ENCODE measurements at regions not wholly inside any gene's neighbourhood (a gene's known extent, or its start where the extent isn't known, plus 50 kb on each side); places are given as distances from the start of the nearest gene placed in this dataset.

DNA sequence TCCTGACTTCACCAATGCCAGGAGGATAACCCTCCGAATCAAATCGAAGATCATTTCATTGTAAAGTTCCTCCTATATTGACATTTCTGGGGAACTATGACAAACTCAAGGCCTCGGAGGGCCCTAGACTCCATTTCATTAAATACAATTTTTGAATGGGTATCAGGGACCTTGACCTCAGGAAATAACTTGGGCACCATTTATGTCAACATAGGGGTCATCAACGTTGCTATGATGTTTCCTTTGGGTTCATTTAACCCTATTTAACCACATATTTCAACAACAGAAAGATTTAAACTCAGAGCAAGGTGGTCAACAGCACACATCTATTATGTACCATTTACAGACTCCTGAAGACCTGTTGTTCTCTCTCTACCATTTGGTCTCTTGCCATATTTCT lies 395.1 kb downstream of the TRIML1 start:
- Histone ChIP-seq H3K4me1 (ENCODE audit: control insufficient read depth, insufficient read depth, low read length) (no peaks in the 10 kb centered on the region), H3K9ac (ENCODE audit: low read length) (no peak overlapping the region), H3K27ac (ENCODE audit: low read depth, low read length) (no peak overlapping the region), H3K27me3 (ENCODE audit: control insufficient read depth, insufficient read depth, low read length) (no peaks in the 10 kb centered on the region), H3K9me3 (ENCODE audit: control insufficient read depth, insufficient read depth, low read depth, low read length) (peaks cover 4% of the 10 kb centered on the region; the same call in 1 of the 2 replicates), H3K4me3 (ENCODE audit: low read depth, low read length) (no peak overlapping the region), H3K36me3 (ENCODE audit: control insufficient read depth, insufficient read depth, low read length) (no peaks in the 10 kb centered on the region)

DNA sequence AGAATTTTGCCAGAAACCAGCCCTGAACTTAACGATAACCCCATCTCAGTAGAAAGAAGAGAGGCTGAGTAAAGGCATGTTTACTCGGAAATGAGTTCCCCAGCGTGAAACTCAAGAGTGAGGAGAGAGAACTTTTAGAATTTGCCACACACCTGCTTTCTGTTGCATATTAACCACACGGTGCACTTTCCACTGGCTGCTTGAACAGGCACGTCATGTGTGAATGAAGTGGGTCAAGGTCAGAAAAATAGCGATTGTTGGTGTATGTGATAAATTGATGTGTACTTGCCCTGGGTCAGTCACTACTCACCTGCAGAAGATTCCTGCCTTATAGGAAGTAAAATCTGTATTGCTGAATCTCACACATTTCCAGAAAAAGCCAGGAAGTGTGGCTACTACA lies 395.7 kb downstream of the TRIML1 start:
- Histone ChIP-seq H3K4me3 (ENCODE audit: low read depth, low read length) (no peak overlapping the region), H3K36me3 (ENCODE audit: control insufficient read depth, insufficient read depth, low read length) (no peaks in the 10 kb centered on the region), H3K27me3 (ENCODE audit: control insufficient read depth, insufficient read depth, low read length) (no peaks in the 10 kb centered on the region), H3K9ac (ENCODE audit: low read length) (no peak overlapping the region), H3K4me1 (ENCODE audit: control insufficient read depth, insufficient read depth, low read length) (no peaks in the 10 kb centered on the region), H3K9me3 (ENCODE audit: control insufficient read depth, insufficient read depth, low read depth, low read length) (peaks cover 4% of the 10 kb centered on the region; the same call in 1 of the 2 replicates), H3K27ac (ENCODE audit: low read depth, low read length) (no peak overlapping the region)

DNA sequence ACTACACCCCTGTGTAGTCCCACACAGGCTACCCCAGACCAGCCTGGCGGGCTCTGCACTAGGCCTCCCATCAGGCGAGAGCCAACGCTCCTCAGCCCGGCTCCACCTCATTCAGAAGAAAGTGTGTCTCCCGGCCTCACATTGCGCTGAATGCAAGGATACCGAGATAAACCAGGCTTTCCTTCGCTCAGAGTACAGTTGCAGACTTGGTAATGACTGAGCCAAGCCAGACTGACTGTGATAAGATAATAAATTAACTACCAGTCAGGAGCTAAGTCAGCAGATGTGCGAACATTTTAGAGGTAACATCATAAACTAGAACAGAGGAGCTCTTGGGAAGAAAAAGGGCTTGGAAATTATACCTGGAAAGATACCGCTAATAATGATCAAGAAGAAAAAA lies 397.6 kb downstream of the TRIML1 start:
- H3K27ac ChIP-seq (ENCODE audit: low read depth, low read length) = no peak overlapping the region
- no peaks in the 10 kb centered on the region for H3K4me1 ChIP-seq (ENCODE audit: control insufficient read depth, insufficient read depth, low read length)
- no peaks in the 10 kb centered on the region for H3K36me3 ChIP-seq (ENCODE audit: control insufficient read depth, insufficient read depth, low read length)
- no peak overlapping the region for H3K4me3 ChIP-seq (ENCODE audit: low read depth, low read length)
- no peaks in the 10 kb centered on the region for H3K27me3 ChIP-seq (ENCODE audit: control insufficient read depth, insufficient read depth, low read length)
- peaks cover 4% of the 10 kb centered on the region; the same call in 1 of the 2 replicates for H3K9me3 ChIP-seq (ENCODE audit: control insufficient read depth, insufficient read depth, low read depth, low read length)
- no peak overlapping the region for H3K9ac ChIP-seq (ENCODE audit: low read length)

DNA sequence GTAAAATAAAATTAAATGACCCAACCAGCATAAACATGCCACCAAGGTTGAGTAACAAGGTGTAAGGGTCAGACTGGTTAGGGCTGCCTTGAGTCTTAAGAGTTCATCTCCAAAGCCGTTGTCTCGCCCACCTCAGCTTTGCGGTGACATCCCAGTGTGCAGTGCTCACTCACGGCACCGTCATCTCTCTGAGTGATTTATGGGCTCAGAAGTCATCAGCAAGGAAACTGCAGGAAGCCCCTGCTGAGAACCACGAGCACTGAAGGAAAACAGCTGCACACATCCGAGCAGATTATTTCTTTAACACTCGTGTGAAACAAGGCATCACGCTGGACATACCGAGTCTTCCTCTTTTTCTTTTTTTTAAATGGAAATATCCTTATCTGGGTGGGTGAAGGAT lies 411.1 kb downstream of the TRIML1 start:
- Histone ChIP-seq H3K4me3 (ENCODE audit: low read depth, low read length) (no peak overlapping the region), H3K27ac (ENCODE audit: low read depth, low read length) (no peak overlapping the region), H3K9me3 (ENCODE audit: control insufficient read depth, insufficient read depth, low read depth, low read length) (no peaks in the 10 kb centered on the region), H3K36me3 (ENCODE audit: control insufficient read depth, insufficient read depth, low read length) (no peaks in the 10 kb centered on the region), H3K27me3 (ENCODE audit: control insufficient read depth, insufficient read depth, low read length) (no peaks in the 10 kb centered on the region), H3K9ac (ENCODE audit: low read length) (no peak overlapping the region), H3K4me1 (ENCODE audit: control insufficient read depth, insufficient read depth, low read length) (no peaks in the 10 kb centered on the region)

DNA sequence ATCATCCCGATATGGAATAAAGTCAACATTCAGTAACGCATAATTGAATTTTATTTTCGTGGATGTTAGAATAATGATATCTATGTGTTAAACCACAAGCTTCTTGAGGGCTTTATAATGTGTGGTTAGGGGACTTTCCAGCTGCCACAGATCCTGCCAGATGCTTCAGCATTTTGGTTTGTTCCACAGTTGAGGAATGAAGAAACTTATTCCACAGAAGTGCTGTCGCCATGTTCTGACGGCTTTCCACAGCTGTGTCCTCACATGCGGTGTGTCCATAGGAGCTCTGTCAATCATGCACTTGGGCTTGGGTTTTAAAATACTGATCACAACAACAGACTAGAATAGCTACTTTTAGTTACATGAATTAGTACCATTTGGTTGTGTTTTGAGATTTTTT lies 411.9 kb downstream of the TRIML1 start:
- Histone ChIP-seq H3K4me1 (ENCODE audit: control insufficient read depth, insufficient read depth, low read length) (no peaks in the 10 kb centered on the region), H3K4me3 (ENCODE audit: low read depth, low read length) (no peak overlapping the region), H3K27me3 (ENCODE audit: control insufficient read depth, insufficient read depth, low read length) (no peaks in the 10 kb centered on the region), H3K9ac (ENCODE audit: low read length) (no peak overlapping the region), H3K36me3 (ENCODE audit: control insufficient read depth, insufficient read depth, low read length) (no peaks in the 10 kb centered on the region), H3K9me3 (ENCODE audit: control insufficient read depth, insufficient read depth, low read depth, low read length) (no peaks in the 10 kb centered on the region), H3K27ac (ENCODE audit: low read depth, low read length) (no peak overlapping the region)

DNA sequence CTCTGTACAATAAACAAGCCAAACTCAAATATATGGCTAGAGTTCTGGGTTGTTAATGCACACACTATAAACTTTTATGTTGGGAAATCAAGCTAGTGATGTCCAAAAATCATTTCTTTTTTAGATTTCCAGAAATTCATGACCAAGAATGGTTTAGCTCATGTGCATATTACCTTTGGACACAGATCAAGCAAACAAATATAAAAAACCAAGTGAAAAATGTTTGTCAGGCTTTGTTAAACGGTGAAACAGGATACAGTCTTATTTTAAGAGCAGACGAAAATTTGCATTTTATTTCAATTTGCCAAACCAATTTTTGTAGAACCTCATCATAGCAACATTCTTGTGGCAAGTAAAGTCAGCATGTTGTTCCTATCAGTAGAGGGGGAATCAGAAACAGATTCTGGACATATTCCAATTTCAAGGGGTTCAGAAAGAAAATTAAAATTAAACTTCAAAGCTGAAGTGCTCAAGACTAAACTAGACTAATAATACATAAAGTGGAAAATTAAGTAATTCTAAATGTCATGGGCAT lies 413.6 kb downstream of the TRIML1 start:
- H3K27ac ChIP-seq (ENCODE audit: low read depth, low read length) = no peak overlapping the region
- H3K36me3 ChIP-seq (ENCODE audit: control insufficient read depth, insufficient read depth, low read length) = no peaks in the 10 kb centered on the region
- H3K9ac ChIP-seq (ENCODE audit: low read length) = no peak overlapping the region
- H3K4me3 ChIP-seq (ENCODE audit: low read depth, low read length) = no peak overlapping the region
- H3K9me3 ChIP-seq (ENCODE audit: control insufficient read depth, insufficient read depth, low read depth, low read length) = no peaks in the 10 kb centered on the region
- no peaks in the 10 kb centered on the region for H3K4me1 ChIP-seq (ENCODE audit: control insufficient read depth, insufficient read depth, low read length)
- H3K27me3 ChIP-seq (ENCODE audit: control insufficient read depth, insufficient read depth, low read length) = no peaks in the 10 kb centered on the region

DNA sequence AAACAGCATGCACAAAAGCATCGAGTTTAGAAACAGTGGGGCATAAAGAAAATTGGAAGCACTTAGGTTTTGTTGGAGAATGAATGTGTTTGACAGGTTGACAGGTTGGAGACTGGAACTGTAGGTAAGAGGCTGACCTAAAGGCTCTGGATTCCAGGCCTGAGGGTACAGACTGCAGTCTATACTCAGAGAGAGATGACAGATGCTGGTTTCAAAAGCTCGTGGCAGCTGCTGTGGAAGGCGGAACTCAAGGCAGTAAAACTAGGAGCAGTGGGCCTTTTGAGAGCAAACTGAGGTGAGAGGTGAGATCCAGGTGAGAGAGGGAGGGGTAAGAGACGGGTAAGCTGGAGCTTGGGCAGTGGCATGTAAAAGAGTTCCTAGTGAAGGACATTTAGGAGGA lies 415.2 kb downstream of the TRIML1 start:
- Histone ChIP-seq H3K27me3 (ENCODE audit: control insufficient read depth, insufficient read depth, low read length) (no peaks in the 10 kb centered on the region), H3K9me3 (ENCODE audit: control insufficient read depth, insufficient read depth, low read depth, low read length) (no peaks in the 10 kb centered on the region), H3K9ac (ENCODE audit: low read length) (no peak overlapping the region), H3K36me3 (ENCODE audit: control insufficient read depth, insufficient read depth, low read length) (no peaks in the 10 kb centered on the region), H3K4me3 (ENCODE audit: low read depth, low read length) (no peak overlapping the region), H3K4me1 (ENCODE audit: control insufficient read depth, insufficient read depth, low read length) (no peaks in the 10 kb centered on the region), H3K27ac (ENCODE audit: low read depth, low read length) (no peak overlapping the region)

DNA sequence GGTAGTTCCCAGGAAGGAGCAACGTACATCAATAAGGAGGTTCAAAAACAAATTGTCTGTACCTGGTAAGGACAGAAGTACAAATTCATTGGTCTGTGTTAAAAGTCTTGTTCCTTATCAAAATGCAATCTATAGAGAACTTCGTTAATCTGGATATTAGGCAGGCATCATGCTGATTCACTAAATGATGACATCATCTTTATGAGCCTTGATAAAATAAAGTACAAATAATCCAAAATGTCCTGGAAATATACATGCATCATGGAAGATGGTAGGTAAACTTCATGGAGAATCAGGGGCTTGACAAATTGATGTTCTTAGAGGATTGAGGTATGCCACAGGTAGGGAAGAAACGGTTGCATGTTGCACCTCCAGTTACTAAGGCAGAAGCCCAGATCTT lies 433.9 kb downstream of the TRIML1 start:
- no peaks in the 10 kb centered on the region for H3K4me1 ChIP-seq (ENCODE audit: control insufficient read depth, insufficient read depth, low read length)
- no peaks in the 10 kb centered on the region for H3K9me3 ChIP-seq (ENCODE audit: control insufficient read depth, insufficient read depth, low read depth, low read length)
- no peak overlapping the region for H3K9ac ChIP-seq (ENCODE audit: low read length)
- no peaks in the 10 kb centered on the region for H3K27me3 ChIP-seq (ENCODE audit: control insufficient read depth, insufficient read depth, low read length)
- H3K36me3 ChIP-seq (ENCODE audit: control insufficient read depth, insufficient read depth, low read length) = no peaks in the 10 kb centered on the region
- no peak overlapping the region for H3K27ac ChIP-seq (ENCODE audit: low read depth, low read length)
- no peak overlapping the region for H3K4me3 ChIP-seq (ENCODE audit: low read depth, low read length)

DNA sequence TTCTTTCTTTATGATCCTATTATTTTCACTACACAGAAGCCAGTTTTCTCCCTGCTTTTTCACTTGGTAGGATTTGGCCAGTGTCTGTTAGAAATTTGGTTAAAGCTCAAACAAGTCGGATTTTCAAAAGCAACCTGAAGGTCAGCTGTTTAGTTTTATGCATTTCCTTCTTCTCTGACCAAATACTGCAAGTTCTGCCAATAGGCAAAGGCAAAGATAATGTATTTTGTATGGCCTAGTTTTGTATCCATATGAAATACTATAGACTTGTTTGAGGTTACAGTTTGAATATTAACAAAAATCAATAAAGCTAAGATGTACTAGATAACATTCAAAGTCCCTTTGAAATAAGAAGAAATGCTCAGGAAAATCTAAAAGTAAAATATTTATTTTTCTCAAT lies 439.4 kb downstream of the TRIML1 start:
- no peak overlapping the region for H3K9ac ChIP-seq (ENCODE audit: low read length)
- no peak overlapping the region for H3K4me3 ChIP-seq (ENCODE audit: low read depth, low read length)
- no peak overlapping the region for H3K27ac ChIP-seq (ENCODE audit: low read depth, low read length)
- H3K36me3 ChIP-seq (ENCODE audit: control insufficient read depth, insufficient read depth, low read length) = no peaks in the 10 kb centered on the region
- H3K4me1 ChIP-seq (ENCODE audit: control insufficient read depth, insufficient read depth, low read length) = no peaks in the 10 kb centered on the region
- H3K9me3 ChIP-seq (ENCODE audit: control insufficient read depth, insufficient read depth, low read depth, low read length) = no peaks in the 10 kb centered on the region
- no peaks in the 10 kb centered on the region for H3K27me3 ChIP-seq (ENCODE audit: control insufficient read depth, insufficient read depth, low read length)

DNA sequence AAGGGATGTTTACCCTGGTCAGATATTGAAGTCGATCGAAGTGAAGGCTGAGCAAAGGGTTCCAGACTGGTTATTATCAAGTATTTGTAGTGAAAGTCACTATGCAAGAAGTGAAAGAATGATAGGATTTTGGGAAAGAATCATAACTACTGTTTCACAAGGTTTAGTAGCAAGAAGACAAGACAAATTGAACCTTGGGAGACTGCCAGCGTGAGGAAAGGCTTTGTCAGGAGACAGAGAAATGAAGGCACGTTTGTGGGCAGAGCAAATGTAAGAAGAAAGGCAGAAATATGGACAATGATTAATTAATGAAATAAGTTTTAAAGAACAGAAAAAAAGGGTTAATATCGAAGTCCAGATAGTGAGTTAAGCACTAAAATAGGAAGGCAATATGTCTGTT lies 456.8 kb downstream of the TRIML1 start:
- Histone ChIP-seq H3K4me3 (ENCODE audit: low read depth, low read length) (no peak overlapping the region), H3K27me3 (ENCODE audit: control insufficient read depth, insufficient read depth, low read length) (no peaks in the 10 kb centered on the region), H3K4me1 (ENCODE audit: control insufficient read depth, insufficient read depth, low read length) (no peaks in the 10 kb centered on the region), H3K27ac (ENCODE audit: low read depth, low read length) (no peak overlapping the region), H3K9me3 (ENCODE audit: control insufficient read depth, insufficient read depth, low read depth, low read length) (no peaks in the 10 kb centered on the region), H3K9ac (ENCODE audit: low read length) (no peak overlapping the region), H3K36me3 (ENCODE audit: control insufficient read depth, insufficient read depth, low read length) (no peaks in the 10 kb centered on the region)

DNA sequence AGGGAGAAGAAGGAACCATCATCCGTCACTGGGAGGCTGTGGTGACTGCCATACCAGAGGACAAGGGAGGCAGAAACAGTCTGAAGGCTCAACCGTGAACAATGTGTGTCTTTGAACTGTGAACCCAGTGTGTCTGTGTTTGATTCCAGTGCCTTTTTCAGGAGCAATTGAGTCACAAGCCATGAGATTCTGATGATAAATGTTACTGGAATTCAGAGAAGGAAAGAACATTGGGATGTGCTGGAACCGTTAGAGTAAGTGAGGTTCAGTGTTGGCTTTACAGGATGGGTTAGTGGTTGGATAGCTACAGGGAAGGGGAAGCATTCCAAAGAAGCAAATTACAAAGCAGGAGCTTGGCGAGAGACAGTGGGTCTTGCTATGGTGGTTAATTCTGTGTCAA lies 464.4 kb downstream of the TRIML1 start:
- H3K4me1 ChIP-seq (ENCODE audit: control insufficient read depth, insufficient read depth, low read length) = no peaks in the 10 kb centered on the region
- H3K9me3 ChIP-seq (ENCODE audit: control insufficient read depth, insufficient read depth, low read depth, low read length) = no peaks in the 10 kb centered on the region
- no peak overlapping the region for H3K27ac ChIP-seq (ENCODE audit: low read depth, low read length)
- no peaks in the 10 kb centered on the region for H3K27me3 ChIP-seq (ENCODE audit: control insufficient read depth, insufficient read depth, low read length)
- no peak overlapping the region for H3K4me3 ChIP-seq (ENCODE audit: low read depth, low read length)
- no peaks in the 10 kb centered on the region for H3K36me3 ChIP-seq (ENCODE audit: control insufficient read depth, insufficient read depth, low read length)
- H3K9ac ChIP-seq (ENCODE audit: low read length) = no peak overlapping the region

DNA sequence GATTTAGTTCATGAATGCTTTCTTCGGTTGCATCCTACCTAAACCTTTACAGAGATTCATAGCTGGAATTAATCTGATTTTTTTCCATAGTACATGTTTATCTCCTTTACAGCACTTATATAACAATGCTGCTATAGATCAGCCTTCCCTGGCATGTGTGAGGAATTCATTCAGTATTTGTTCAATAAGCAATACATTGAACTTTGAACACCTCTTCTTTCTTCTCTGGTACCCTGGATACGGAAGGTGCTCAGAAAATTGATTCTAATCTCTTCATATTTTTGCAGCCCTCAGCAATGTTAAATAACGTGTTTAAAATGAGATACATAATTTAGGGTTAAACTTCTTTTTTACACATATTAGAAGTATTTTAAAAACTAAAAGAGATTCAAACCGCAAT lies 467.4 kb downstream of the TRIML1 start:
- Histone ChIP-seq H3K36me3 (ENCODE audit: control insufficient read depth, insufficient read depth, low read length) (no peaks in the 10 kb centered on the region), H3K9ac (ENCODE audit: low read length) (no peak overlapping the region), H3K27ac (ENCODE audit: low read depth, low read length) (no peak overlapping the region), H3K27me3 (ENCODE audit: control insufficient read depth, insufficient read depth, low read length) (no peaks in the 10 kb centered on the region), H3K4me3 (ENCODE audit: low read depth, low read length) (no peak overlapping the region), H3K4me1 (ENCODE audit: control insufficient read depth, insufficient read depth, low read length) (no peaks in the 10 kb centered on the region), H3K9me3 (ENCODE audit: control insufficient read depth, insufficient read depth, low read depth, low read length) (no peaks in the 10 kb centered on the region)
